ENCODE measurements at regions not wholly inside any gene's neighbourhood (a gene's known extent, or its start where the extent isn't known, plus 50 kb on each side); places are given as distances from the start of the nearest gene placed in this dataset.
"Not testable (repeated sequence)": the region's sequence is repeated elsewhere in the genome, so short reads cannot be mapped to it uniquely, and the experiment has no call there.

- Histone ChIP-seq H3K4me3 (ENCODE audit: insufficient read depth, low read depth, low read length) (peak overlapping the region; percentile 20), H3K27ac (ENCODE audit: insufficient read depth, low read depth, low read length, poor library complexity, severe bottlenecking) (no peak overlapping the region), H3K36me3 (ENCODE audit: control insufficient read depth, insufficient read depth, low read length) (no peaks in the 10 kb centered on the region), H3K27me3 (ENCODE audit: control insufficient read depth, insufficient read depth, low read length, poor library complexity, severe bottlenecking) (no peaks in the 10 kb centered on the region), H3K4me1 (ENCODE audit: control insufficient read depth, insufficient read depth, low read length) (no peaks in the 10 kb centered on the region), H3K9me3 (ENCODE audit: control insufficient read depth, low read length) (no peaks in the 10 kb centered on the region)
- WGBS, 2 experiments: 27 to 31% methylated on average over 19 of the region's 19 CpGs
Measured at GRCh38 chr18:961644-962355, 57.1 kb downstream of the ADCYAP1 start.

DNA sequence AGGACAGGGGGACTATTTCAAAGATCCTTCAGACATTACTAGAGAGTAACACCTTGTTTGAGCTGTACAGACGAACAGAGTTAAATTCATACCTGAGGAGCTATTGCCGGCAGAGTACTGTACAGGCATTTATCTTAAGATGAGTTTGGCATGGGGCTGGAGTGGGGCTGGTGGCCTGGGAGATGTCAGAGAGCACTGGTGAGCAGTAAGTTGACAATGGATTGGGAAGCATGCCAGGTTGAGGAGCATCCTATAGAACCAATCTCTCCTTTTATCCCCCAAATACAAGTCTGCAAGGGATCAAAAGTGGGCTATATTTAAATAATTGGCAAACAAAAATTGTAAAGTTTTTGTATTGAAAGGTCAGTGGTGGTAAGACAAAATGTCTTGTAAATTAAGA lies 58.6 kb downstream of the ADCYAP1 start:
- 93 to 96% methylated on average over 2 of the region's 2 CpGs for WGBS, 2 experiments
- no peaks in the 10 kb centered on the region for H3K9me3 ChIP-seq (ENCODE audit: control insufficient read depth, low read length)
- H3K36me3 ChIP-seq (ENCODE audit: control insufficient read depth, insufficient read depth, low read length): no peaks in the 10 kb centered on the region
- H3K4me1 ChIP-seq (ENCODE audit: control insufficient read depth, insufficient read depth, low read length): no peaks in the 10 kb centered on the region
- H3K4me3 ChIP-seq (ENCODE audit: insufficient read depth, low read depth, low read length): no peak overlapping the region
- H3K27me3 ChIP-seq (ENCODE audit: control insufficient read depth, insufficient read depth, low read length, poor library complexity, severe bottlenecking): no peaks in the 10 kb centered on the region
- H3K27ac ChIP-seq (ENCODE audit: insufficient read depth, low read depth, low read length, poor library complexity, severe bottlenecking): no peak overlapping the region

DNA sequence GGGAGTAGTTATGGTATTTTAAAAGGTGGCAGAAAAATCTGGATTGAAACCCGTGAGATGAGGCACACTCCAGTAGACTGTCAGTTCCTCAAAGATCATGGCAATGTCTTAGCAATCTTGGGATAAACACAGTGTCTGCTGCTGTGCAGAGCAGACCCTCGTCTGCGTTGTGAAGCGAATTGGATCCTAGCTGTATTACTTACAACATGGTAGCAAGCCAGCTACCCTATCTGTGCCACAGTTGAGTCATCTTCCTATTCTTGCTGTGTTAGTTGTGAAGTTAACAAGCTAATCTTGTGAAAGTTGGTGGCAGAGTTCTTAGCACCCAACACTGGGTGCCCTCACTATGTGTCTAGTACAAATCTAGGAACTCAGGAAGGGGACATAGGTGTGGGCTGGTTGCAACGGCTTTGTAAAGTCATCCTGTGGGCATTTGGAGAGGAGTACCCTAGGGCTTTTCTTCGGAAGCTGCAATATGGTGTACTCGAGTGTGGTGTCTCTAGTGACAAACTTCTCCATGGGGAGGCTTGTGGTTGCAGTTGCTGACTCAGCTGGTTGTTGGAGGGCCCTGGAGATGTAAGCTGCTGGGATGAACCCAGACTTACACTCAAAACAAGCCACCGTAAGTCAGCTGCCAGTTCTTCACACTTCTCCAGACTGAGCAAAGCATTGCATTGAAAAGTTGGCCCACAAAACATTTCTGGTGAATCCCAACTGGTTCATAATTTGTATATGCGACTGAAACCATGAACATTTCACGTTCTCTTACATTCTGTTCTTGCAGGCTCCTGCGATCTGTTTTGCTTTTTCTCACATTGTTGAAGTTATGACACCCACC lies 61.5 kb downstream of the ADCYAP1 start:
- Histone ChIP-seq H3K27me3 (ENCODE audit: control insufficient read depth, insufficient read depth, low read length, poor library complexity, severe bottlenecking) (no peaks in the 10 kb centered on the region), H3K27ac (ENCODE audit: insufficient read depth, low read depth, low read length, poor library complexity, severe bottlenecking) (no peak overlapping the region), H3K4me3 (ENCODE audit: insufficient read depth, low read depth, low read length) (no peak overlapping the region), H3K36me3 (ENCODE audit: control insufficient read depth, insufficient read depth, low read length) (no peaks in the 10 kb centered on the region), H3K4me1 (ENCODE audit: control insufficient read depth, insufficient read depth, low read length) (no peaks in the 10 kb centered on the region), H3K9me3 (ENCODE audit: control insufficient read depth, low read length) (no peaks in the 10 kb centered on the region)
- WGBS, 2 experiments: 94 to 95% methylated on average over 11 of the region's 11 CpGs

GRCh38 chr18:966759-967576 lies 62.3 kb downstream of the ADCYAP1 start:
- H3K27me3 ChIP-seq (ENCODE audit: control insufficient read depth, insufficient read depth, low read length, poor library complexity, severe bottlenecking): no peaks in the 10 kb centered on the region
- no peak overlapping the region for H3K27ac ChIP-seq (ENCODE audit: insufficient read depth, low read depth, low read length, poor library complexity, severe bottlenecking)
- no peaks in the 10 kb centered on the region for H3K36me3 ChIP-seq (ENCODE audit: control insufficient read depth, insufficient read depth, low read length)
- no peak overlapping the region for H3K4me3 ChIP-seq (ENCODE audit: insufficient read depth, low read depth, low read length)
- WGBS, 2 experiments: 89 to 94% methylated on average over 7 to 8 of the region's 8 CpGs
- no peaks in the 10 kb centered on the region for H3K4me1 ChIP-seq (ENCODE audit: control insufficient read depth, insufficient read depth, low read length)
- H3K9me3 ChIP-seq (ENCODE audit: control insufficient read depth, low read length): no peaks in the 10 kb centered on the region

DNA sequence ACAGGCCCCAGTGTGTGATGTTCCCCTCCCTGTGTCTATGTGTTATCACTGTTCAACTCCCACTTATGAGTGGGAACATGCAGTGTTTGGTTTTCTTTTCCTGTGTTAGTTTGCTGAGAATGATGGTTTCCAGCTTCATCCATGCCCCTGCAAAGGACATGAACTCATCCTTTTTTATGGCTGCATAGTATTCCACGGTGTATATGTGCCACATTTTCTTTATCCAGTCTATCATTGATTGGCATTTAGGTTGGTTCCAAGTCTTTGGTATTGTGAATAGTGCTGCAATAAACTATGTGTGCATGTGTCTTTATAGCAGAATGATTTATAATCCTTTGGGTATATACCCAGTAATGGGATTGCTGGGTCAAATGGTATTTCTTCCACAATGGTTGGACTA lies 64.2 kb downstream of the ADCYAP1 start:
- H3K36me3 ChIP-seq (ENCODE audit: control insufficient read depth, insufficient read depth, low read length); H3K4me3 ChIP-seq (ENCODE audit: insufficient read depth, low read depth, low read length): not testable (repeated sequence)
- 77 to 90% methylated on average over 1 of the region's 1 CpG for WGBS, 2 experiments

DNA sequence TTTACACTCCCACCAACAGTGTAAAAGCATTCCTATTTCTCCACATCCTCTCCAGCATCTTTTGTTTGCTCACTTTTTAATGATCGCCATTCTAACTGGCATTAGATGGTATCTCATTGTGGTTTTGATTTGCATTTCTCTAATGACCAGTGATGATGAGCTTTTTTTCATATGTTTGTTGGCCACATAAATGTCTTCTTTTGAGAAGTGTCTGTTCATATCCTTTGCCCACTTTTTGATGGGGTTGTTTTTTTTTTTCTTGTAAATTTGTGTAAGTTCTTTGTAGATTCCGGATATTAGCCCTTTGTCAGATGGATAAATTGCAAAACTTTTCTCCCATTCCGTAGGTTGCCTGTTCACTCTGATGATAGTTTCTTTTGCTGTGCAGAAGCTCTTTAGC lies 64.6 kb downstream of the ADCYAP1 start:
- not testable (repeated sequence) for H3K4me1 ChIP-seq (ENCODE audit: control insufficient read depth, insufficient read depth, low read length); H3K36me3 ChIP-seq (ENCODE audit: control insufficient read depth, insufficient read depth, low read length); H3K27me3 ChIP-seq (ENCODE audit: control insufficient read depth, insufficient read depth, low read length, poor library complexity, severe bottlenecking); H3K9me3 ChIP-seq (ENCODE audit: control insufficient read depth, low read length); H3K4me3 ChIP-seq (ENCODE audit: insufficient read depth, low read depth, low read length); H3K27ac ChIP-seq (ENCODE audit: insufficient read depth, low read depth, low read length, poor library complexity, severe bottlenecking)
- WGBS, 2 experiments: 92 to 93% methylated on average over 2 to 3 of the region's 3 CpGs

More for the DNA sequence above, 64.2 kb downstream of the ADCYAP1 start:
- not testable (repeated sequence) for H3K27ac ChIP-seq (ENCODE audit: insufficient read depth, low read depth, low read length, poor library complexity, severe bottlenecking); H3K9me3 ChIP-seq (ENCODE audit: control insufficient read depth, low read length); H3K4me1 ChIP-seq (ENCODE audit: control insufficient read depth, insufficient read depth, low read length); H3K27me3 ChIP-seq (ENCODE audit: control insufficient read depth, insufficient read depth, low read length, poor library complexity, severe bottlenecking)

DNA sequence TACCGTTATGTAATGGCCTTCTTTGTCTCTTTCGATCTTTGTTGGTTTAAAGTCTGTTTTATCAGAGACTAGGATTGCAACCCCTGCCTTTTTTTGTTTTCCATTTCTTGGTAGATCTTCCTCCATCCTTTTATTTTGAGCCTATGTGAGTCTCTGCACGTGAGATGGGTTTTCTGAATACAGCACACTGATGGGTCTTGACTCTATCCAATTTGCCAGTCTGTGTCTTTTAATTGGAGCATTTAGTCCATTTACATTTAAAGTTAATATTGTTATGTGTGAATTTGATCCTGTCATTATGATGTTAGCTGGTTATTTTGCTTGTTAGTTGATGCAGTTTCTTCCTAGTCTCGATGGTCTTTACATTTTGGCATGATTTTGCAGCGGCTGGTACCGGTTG lies 69.9 kb downstream of the ADCYAP1 start:
- H3K27me3 ChIP-seq (ENCODE audit: control insufficient read depth, insufficient read depth, low read length, poor library complexity, severe bottlenecking); H3K9me3 ChIP-seq (ENCODE audit: control insufficient read depth, low read length); H3K36me3 ChIP-seq (ENCODE audit: control insufficient read depth, insufficient read depth, low read length); H3K4me3 ChIP-seq (ENCODE audit: insufficient read depth, low read depth, low read length); H3K27ac ChIP-seq (ENCODE audit: insufficient read depth, low read depth, low read length, poor library complexity, severe bottlenecking); H3K4me1 ChIP-seq (ENCODE audit: control insufficient read depth, insufficient read depth, low read length): not testable (repeated sequence)
- WGBS, 2 experiments: 97% methylated on average over 3 of the region's 6 CpGs

GRCh38 chr18:976393-977128 lies 71.9 kb downstream of the ADCYAP1 start:
- 40 to 47% methylated on average over 20 to 30 of the region's 37 CpGs for WGBS, 2 experiments
- not testable (repeated sequence) for H3K27ac ChIP-seq (ENCODE audit: insufficient read depth, low read depth, low read length, poor library complexity, severe bottlenecking); H3K4me1 ChIP-seq (ENCODE audit: control insufficient read depth, insufficient read depth, low read length); H3K36me3 ChIP-seq (ENCODE audit: control insufficient read depth, insufficient read depth, low read length); H3K9me3 ChIP-seq (ENCODE audit: control insufficient read depth, low read length); H3K27me3 ChIP-seq (ENCODE audit: control insufficient read depth, insufficient read depth, low read length, poor library complexity, severe bottlenecking)
- peak overlapping the region; percentile 20 for H3K4me3 ChIP-seq (ENCODE audit: insufficient read depth, low read depth, low read length)

GRCh38 chr18:977327-977726 lies 72.7 kb downstream of the ADCYAP1 start:
- H3K4me3 ChIP-seq (ENCODE audit: insufficient read depth, low read depth, low read length): peak overlapping the region; percentile 20
- WGBS, 2 experiments: no CpG with 5 or more reads among the region's 1 CpG

More at GRCh38 chr18:977327-977726, 72.7 kb downstream of the ADCYAP1 start:
- not testable (repeated sequence) for H3K27me3 ChIP-seq (ENCODE audit: control insufficient read depth, insufficient read depth, low read length, poor library complexity, severe bottlenecking); H3K27ac ChIP-seq (ENCODE audit: insufficient read depth, low read depth, low read length, poor library complexity, severe bottlenecking); H3K4me1 ChIP-seq (ENCODE audit: control insufficient read depth, insufficient read depth, low read length); H3K36me3 ChIP-seq (ENCODE audit: control insufficient read depth, insufficient read depth, low read length); H3K9me3 ChIP-seq (ENCODE audit: control insufficient read depth, low read length)
